Activated T-cell treated with anti-CD3 and anti-CD28 coated beads for 24 hours (primary cell): ENCODE measurements at regions not wholly inside any gene's neighbourhood (a gene's known extent, or its start where the extent isn't known, plus 50 kb on each side); places are given as distances from the start of the nearest gene placed in this dataset.
A peak's percentile ranks its signal among the peaks of the same experiment; 100 is the strongest.
"Not testable (repeated sequence)": the region's sequence is repeated elsewhere in the genome, so short reads cannot be mapped to it uniquely, and the experiment has no call there.

ENCODE experiments used
- DNase-seq: peaks from one replicate; pipeline ENCODE4 v3.0.0-alpha.2; 2020; ENCODE audit warnings: low read depth

GRCh38 chr5:68991279-68992084 lies 102.3 kb upstream of the SLC30A5 start:
- no peak for DNase-seq

GRCh38 chr5:68994645-68995044 lies 99.2 kb upstream of the SLC30A5 start:
- DNase-seq: no peak

GRCh38 chr5:68995845-68996545 lies 97.8 kb upstream of the SLC30A5 start:
- DNase-seq: no peak

- DNase-seq: no peak
Measured at GRCh38 chr5:68999181-68999580, 94.6 kb upstream of the SLC30A5 start.

GRCh38 chr5:69000216-69000919 lies 93.4 kb upstream of the SLC30A5 start:
- DNase-seq: no peak

GRCh38 chr5:69000949-69001348 lies 92.9 kb upstream of the SLC30A5 start:
- DNase-seq: no peak

- no peak for DNase-seq
Measured at GRCh38 chr5:69001627-69002026, 92.2 kb upstream of the SLC30A5 start.

GRCh38 chr5:69004127-69004526 lies 89.7 kb upstream of the SLC30A5 start:
- no peak for DNase-seq

GRCh38 chr5:69004676-69005075 lies 89.1 kb upstream of the SLC30A5 start:
- no peak for DNase-seq

GRCh38 chr5:69006030-69006429 lies 87.8 kb upstream of the SLC30A5 start:
- no peak for DNase-seq

- no peak for DNase-seq
Measured at GRCh38 chr5:69007163-69007562, 86.7 kb upstream of the SLC30A5 start.

- DNase-seq: peak; percentile 56
Measured at GRCh38 chr5:69007726-69008368, 86.0 kb upstream of the SLC30A5 start.

GRCh38 chr5:69010476-69010875 lies 83.3 kb upstream of the SLC30A5 start:
- no peak for DNase-seq

GRCh38 chr5:69011910-69012309 lies 81.9 kb upstream of the SLC30A5 start:
- DNase-seq: no peak

- DNase-seq: no peak
Measured at GRCh38 chr5:69013481-69013880, 80.3 kb upstream of the SLC30A5 start.

- not testable (repeated sequence) for DNase-seq
Measured at GRCh38 chr5:69014007-69014406, 79.8 kb upstream of the SLC30A5 start.

GRCh38 chr5:69019668-69020375 lies 74.0 kb upstream of the SLC30A5 start:
- DNase-seq: no peak

- no peak for DNase-seq
Measured at GRCh38 chr5:69024241-69024651, 69.6 kb upstream of the SLC30A5 start.

- DNase-seq: no peak
Measured at GRCh38 chr5:69029292-69029691, 64.5 kb upstream of the SLC30A5 start.

- no peak for DNase-seq
Measured at GRCh38 chr5:69030358-69031062, 63.3 kb upstream of the SLC30A5 start.

GRCh38 chr5:69032009-69032408 lies 61.8 kb upstream of the SLC30A5 start:
- no peak for DNase-seq
